IMR-90 (cell line): ENCODE measurements at regions not wholly inside any gene's neighbourhood (a gene's known extent, or its start where the extent isn't known, plus 50 kb on each side); places are given as distances from the start of the nearest gene placed in this dataset.

ENCODE experiments used
- ATAC-seq: fragments of 200-7000 bp; cut with Tn5 transposase; 2 replicates; pipeline ENCODE4 v1.9.1; 2020; ENCODE audit warnings: low read depth, mild to moderate bottlenecking, moderate library complexity
- BruUV-seq: library from RNA; stranded (reverse); fragments of 400-500 nt; replicated peaks from 2 replicates; lab custom pipeline; 2021; lab: Mats Ljungman, UMichigan
- CTCF ChIA-PET: fragments of 300-600 bp; formaldehyde crosslinking; extraction: SDS; loops from one replicate; lab custom pipeline; 2021; ENCODE audit warnings: antibody characterized with exemption; lab: Yijun Ruan, JAX
- POLR2A ChIA-PET: fragments of 300-600 bp; sonication (Branson Sonifier 250); formaldehyde crosslinking; loops from one replicate; lab custom pipeline; 2022; ENCODE audit warnings: antibody characterized with exemption; ENCODE audit not compliant: unreplicated experiment; lab: Charles Lee
- DNase-seq: peaks from one replicate; pipeline ENCODE4 v3.0.0; 2013
- H2AFZ ChIP-seq: replicated peaks from 2 replicates; pipeline ENCODE3; 2013; ENCODE audit warnings: low read length, mild to moderate bottlenecking; ENCODE audit not compliant: poor library complexity
- H2AK5ac ChIP-seq: 2 replicates; pipeline ENCODE4 v1.6.1; 2013; ENCODE audit warnings: low read depth, low read length, inconsistent platforms
- H2AK9ac ChIP-seq: replicated peaks from 2 replicates; pipeline ENCODE3; 2013; ENCODE audit warnings: mild to moderate bottlenecking, low read depth, low read length, moderate library complexity; ENCODE audit not compliant: poor library complexity
- H2BK120ac ChIP-seq: 2 replicates; pipeline ENCODE4 v1.6.1; 2013; ENCODE audit warnings: low read depth, low read length, inconsistent platforms
- H2BK15ac ChIP-seq: 3 replicates; pipeline ENCODE4 v1.6.1; 2013; ENCODE audit warnings: low read depth, low read length, inconsistent platforms
- H2BK20ac ChIP-seq: 2 replicates; pipeline ENCODE4 v1.6.1; 2013; ENCODE audit warnings: low read depth, mild to moderate bottlenecking, inconsistent platforms, low read length, moderate library complexity
- H2BK5ac ChIP-seq: 2 replicates; pipeline ENCODE4 v1.6.1; 2013; ENCODE audit warnings: mild to moderate bottlenecking, low read depth, low read length, inconsistent platforms; ENCODE audit not compliant: poor library complexity, severe bottlenecking
- H3K14ac ChIP-seq: replicated peaks from 2 replicates; pipeline ENCODE4 v1.6.1; 2013; ENCODE audit warnings: low read depth, low read length, inconsistent platforms
- H3K18ac ChIP-seq: 2 replicates; pipeline ENCODE4 v1.6.1; 2013; ENCODE audit warnings: low read depth, low read length, control low read depth
- H3K23ac ChIP-seq: 2 replicates; pipeline ENCODE4 v1.6.1; 2013; ENCODE audit warnings: low read depth, low read length, inconsistent platforms
- H3K27ac ChIP-seq: 2 replicates; pipeline ENCODE4 v1.5.1; 2013; ENCODE audit warnings: mild to moderate bottlenecking, control low read depth, low read length; ENCODE audit not compliant: insufficient read depth
- H3K27me3 ChIP-seq: 2 replicates; pipeline ENCODE4 v1.6.1; 2013; ENCODE audit warnings: low read length; ENCODE audit not compliant: control insufficient read depth, insufficient read depth
- H3K36me3 ChIP-seq: 2 replicates; pipeline ENCODE4 v1.6.1; 2013; ENCODE audit warnings: low read length, mixed read lengths; ENCODE audit not compliant: control insufficient read depth, insufficient read depth
- H3K4ac ChIP-seq: 2 replicates; pipeline ENCODE4 v1.6.1; 2013; ENCODE audit warnings: low read depth, low read length, inconsistent platforms
- H3K4me1 ChIP-seq: 2 replicates; pipeline ENCODE4 v1.6.1; 2013; ENCODE audit warnings: low read length, mixed read lengths; ENCODE audit not compliant: control insufficient read depth, insufficient read depth
- H3K4me2 ChIP-seq: 2 replicates; pipeline ENCODE4 v1.6.1; 2013; ENCODE audit warnings: low read depth, mild to moderate bottlenecking, control low read depth, low read length, moderate library complexity
- H3K4me3 ChIP-seq: 2 replicates; pipeline ENCODE4 v1.5.1; 2013; ENCODE audit warnings: low read depth, mild to moderate bottlenecking, control low read depth, low read length, moderate library complexity; ENCODE audit not compliant: insufficient read depth
- H3K56ac ChIP-seq: 2 replicates; pipeline ENCODE4 v1.6.1; 2013; ENCODE audit warnings: low read length, inconsistent platforms; ENCODE audit not compliant: insufficient read depth; ENCODE audit errors: extremely low read depth
- H3K79me1 ChIP-seq, 2 experiments: 2 replicates each; pipeline ENCODE4 v1.6.1; 2013; ENCODE audit warnings: low read length in 2 of 2, inconsistent platforms in 1 of 2, low read depth in 1 of 2
- H3K9ac ChIP-seq: 2 replicates; pipeline ENCODE4 v1.6.1; 2013; ENCODE audit warnings: low read depth, low read length, control low read depth
- H3K9me1 ChIP-seq: 2 replicates; pipeline ENCODE4 v1.6.1; 2013; ENCODE audit warnings: low read length, inconsistent platforms; ENCODE audit not compliant: insufficient read depth
- H3K9me3 ChIP-seq: 2 replicates; pipeline ENCODE4 v1.6.1; 2013; ENCODE audit warnings: low read length; ENCODE audit not compliant: control insufficient read depth, insufficient read depth
- H4K20me1 ChIP-seq: 2 replicates; pipeline ENCODE4 v1.6.1; 2013; ENCODE audit warnings: low read length, inconsistent platforms; ENCODE audit not compliant: insufficient read depth
- H4K5ac ChIP-seq: 2 replicates; pipeline ENCODE4 v1.6.1; 2013; ENCODE audit warnings: mild to moderate bottlenecking, low read depth, low read length, control low read depth
- H4K8ac ChIP-seq, 2 experiments: 2 replicates each; pipeline ENCODE4 v1.6.1; 2013; ENCODE audit warnings: low read depth in 2 of 2, low read length in 2 of 2, control low read depth in 1 of 2, inconsistent platforms in 1 of 2
- H4K91ac ChIP-seq: 2 replicates; pipeline ENCODE4 v1.6.1; 2013; ENCODE audit warnings: low read depth, low read length, inconsistent platforms; ENCODE audit not compliant: insufficient read depth
- BHLHE40 ChIP-seq: fragments of 150-350 bp; IDR thresholded peaks from 2 replicates; pipeline ENCODE4 v1.6.1; 2016; ENCODE audit warnings: mild to moderate bottlenecking, low read depth, low read length
- CEBPB ChIP-seq: IDR thresholded peaks from 2 replicates; pipeline ENCODE4 v1.6.1; 2012; ENCODE audit warnings: low read depth, low read length, improper control_type of control experiment
- CHD1 ChIP-seq: IDR thresholded peaks from 2 replicates; pipeline ENCODE4 v1.6.1; 2012; ENCODE audit warnings: low read depth, low read length, improper control_type of control experiment
- CTCF ChIP-seq: conservative IDR thresholded peaks from 2 replicates; pipeline ENCODE4 v1.5.1; 2012; ENCODE audit warnings: mild to moderate bottlenecking, low read depth, low read length, improper control_type of control experiment
- ELK1 ChIP-seq: fragments of 150-350 bp; IDR thresholded peaks from 2 replicates; pipeline ENCODE4 v1.6.1; 2016; ENCODE audit warnings: low read depth, mild to moderate bottlenecking, low read length, moderate library complexity, borderline replicate concordance
- FOS ChIP-seq: fragments of 150-350 bp; IDR thresholded peaks from 2 replicates; pipeline ENCODE4 v1.6.1; 2016; ENCODE audit warnings: low read depth, low read length
- MAFK ChIP-seq: IDR thresholded peaks from 2 replicates; pipeline ENCODE4 v1.6.1; 2012; ENCODE audit warnings: low read depth, low read length, improper control_type of control experiment
- MAZ ChIP-seq: IDR thresholded peaks from 2 replicates; pipeline ENCODE4 v1.6.1; 2012; ENCODE audit warnings: low read depth, mild to moderate bottlenecking, low read length, improper control_type of control experiment, moderate library complexity, borderline replicate concordance
- MXI1 ChIP-seq: IDR thresholded peaks from 2 replicates; pipeline ENCODE4 v1.6.1; 2012; ENCODE audit warnings: low read depth, mild to moderate bottlenecking, low read length, moderate library complexity, borderline replicate concordance
- NFE2L2 ChIP-seq: fragments of 150-350 bp; IDR thresholded peaks from 2 replicates; pipeline ENCODE4 v1.6.1; 2016; ENCODE audit warnings: low read depth, mild to moderate bottlenecking, low read length
- POLR2A ChIP-seq: IDR thresholded peaks from 2 replicates; pipeline ENCODE4 v1.6.1; 2012; ENCODE audit warnings: mild to moderate bottlenecking, low read depth, low read length
- RAD21 ChIP-seq: IDR thresholded peaks from 2 replicates; pipeline ENCODE4 v1.6.1; 2012; ENCODE audit warnings: low read length, improper control_type of control experiment
- RCOR1 ChIP-seq: IDR thresholded peaks from 2 replicates; pipeline ENCODE4 v1.6.1; 2012; ENCODE audit warnings: mild to moderate bottlenecking, low read length, improper control_type of control experiment; ENCODE audit not compliant: insufficient replicate concordance
- RFX5 ChIP-seq: IDR thresholded peaks from 2 replicates; pipeline ENCODE4 v1.8.0; 2012; ENCODE audit warnings: low read depth, mild to moderate bottlenecking, low read length, moderate library complexity
- SMC3 ChIP-seq: fragments of 150-350 bp; IDR thresholded peaks from 2 replicates; pipeline ENCODE4 v1.6.1; 2016; ENCODE audit warnings: low read depth, mild to moderate bottlenecking, antibody characterized with exemption, low read length, moderate library complexity
- WGBS, 2 experiments: methylation state at CpG; one replicate each; pipeline versions ENCODE4 v1.1.5 to v1.1.7; 2013; ENCODE audit warnings: missing lambda C conversion rate in 2 of 2; ENCODE audit not compliant: insufficient read length in 1 of 2; ENCODE audit errors: extremely low coverage in 2 of 2; 5-methylcytosine and 5-hydroxymethylcytosine counted together
- dilution Hi-C: fragments of 300-500 bp; cut with HindIII; formaldehyde crosslinking; loops from one replicate; pipeline ENCODE4 v1.14.3; 2018; ENCODE audit warnings: low sequenced_read_pairs; ENCODE audit not compliant: unreplicated experiment
- in situ Hi-C: fragments of 300-500 bp; cut with MboI; formaldehyde crosslinking; loops from 3 replicates; pipeline ENCODE4 v1.14.3; 2019; ENCODE audit warnings: low sequenced_read_pairs, inconsistent platforms, mixed read lengths
- intact Hi-C: fragments of 100-400 bp; cut with micrococcal nuclease; formaldehyde crosslinking; loops from 2 replicates; pipeline ENCODE4 v1.10.0; 2022
- TF ChIP-seq, protein P1 (sequence below): fragments of 150-350 bp; IDR thresholded peaks from 2 replicates; pipeline ENCODE4 v1.6.1; 2017; ENCODE audit warnings: mild to moderate bottlenecking, antibody characterized with exemption, low read length, low read depth

- no peak overlapping the region for H2AFZ ChIP-seq
- no peaks in the 10 kb centered on the region for H3K27me3 ChIP-seq
- no peaks in the 10 kb centered on the region for H3K4me1 ChIP-seq
Observed at GRCh38 chr1:88139633-88140032, 544.4 kb upstream of the PKN2 start.

More at GRCh38 chr1:88139633-88140032, 544.4 kb upstream of the PKN2 start:
- ChIA-PET CTCF (interaction anchor here (0.7 kb wide), 1 partner anchor 971 kb away, joined by 3 read pairs; no protein-coding TSS in a partner anchor), POLR2A (no interaction called here)
- Histone ChIP-seq H3K9ac (no peak overlapping the region), H4K91ac (no peak overlapping the region), H2AK9ac (no peak overlapping the region), H4K8ac (no peak overlapping the region), H3K18ac (no peak overlapping the region), H2BK5ac (no peak overlapping the region), H3K9me1 (no peaks in the 10 kb centered on the region), H3K4me2 (no peak overlapping the region), H2AK5ac (no peak overlapping the region), H3K9me3 (no peaks in the 10 kb centered on the region), H3K27ac (no peak overlapping the region), H3K14ac (no peak overlapping the region), H3K4ac (no peak overlapping the region), H3K4me3 (no peak overlapping the region), H2BK15ac (no peak overlapping the region), H2BK20ac (no peak overlapping the region), H2BK120ac (no peak overlapping the region), H3K36me3 (no peaks in the 10 kb centered on the region), H3K56ac (no peak overlapping the region), H4K5ac (no peak overlapping the region), H4K20me1 (no peaks in the 10 kb centered on the region), H3K23ac (no peak overlapping the region), H3K79me1 (no peaks in the 10 kb centered on the region)
- no CpG with 5 or more reads among the region's 4 CpGs for WGBS, 2 experiments
- in situ Hi-C loops (no loop called here), intact Hi-C loops (no loop called here), dilution Hi-C loops (no loop called here)
- BruUV-seq = no TSS peak
- ATAC-seq (no peak), DNase-seq (no peak)
- TF ChIP-seq BHLHE40 = no peak
- TF ChIP-seq MAFK = no peak
- no peak for TF ChIP-seq FOS
- TF ChIP-seq, protein P1, sequence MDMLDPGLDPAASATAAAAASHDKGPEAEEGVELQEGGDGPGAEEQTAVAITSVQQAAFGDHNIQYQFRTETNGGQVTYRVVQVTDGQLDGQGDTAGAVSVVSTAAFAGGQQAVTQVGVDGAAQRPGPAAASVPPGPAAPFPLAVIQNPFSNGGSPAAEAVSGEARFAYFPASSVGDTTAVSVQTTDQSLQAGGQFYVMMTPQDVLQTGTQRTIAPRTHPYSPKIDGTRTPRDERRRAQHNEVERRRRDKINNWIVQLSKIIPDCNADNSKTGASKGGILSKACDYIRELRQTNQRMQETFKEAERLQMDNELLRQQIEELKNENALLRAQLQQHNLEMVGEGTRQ = no peak
- no peak for TF ChIP-seq CHD1
- TF ChIP-seq MXI1 = no peak
- TF ChIP-seq CTCF = no peak
- TF ChIP-seq RAD21 = no peak
- TF ChIP-seq SMC3 = no peak
- TF ChIP-seq NFE2L2 = no peak
- TF ChIP-seq CEBPB = no peak
- TF ChIP-seq MAZ = no peak
- no peak for TF ChIP-seq RCOR1
- TF ChIP-seq POLR2A = no peak
- TF ChIP-seq ELK1 = no peak
- TF ChIP-seq RFX5 = no peak
